ENCODE measurements at regions not wholly inside any gene's neighbourhood (a gene's known extent, or its start where the extent isn't known, plus 50 kb on each side); places are given as distances from the start of the nearest gene placed in this dataset.
"Not testable (repeated sequence)": the region's sequence is repeated elsewhere in the genome, so short reads cannot be mapped to it uniquely, and the experiment has no call there.

- not testable (repeated sequence) for DNase-seq (ENCODE audit: low read depth)
These were observed 93.0 kb upstream of the KIF26B start for GRCh38 chr1:245061808-245062207.

GRCh38 chr1:245060684-245061374 is 94.0 kb upstream of the KIF26B start:
- no peak for DNase-seq (ENCODE audit: low read depth)

GRCh38 chr1:245059806-245060424 is 94.9 kb upstream of the KIF26B start:
- DNase-seq (ENCODE audit: low read depth): no peak

- DNase-seq (ENCODE audit: low read depth): no peak
These were observed 95.9 kb upstream of the KIF26B start for GRCh38 chr1:245058882-245059281.

- no peak for DNase-seq (ENCODE audit: low read depth)
These were observed 96.3 kb upstream of the KIF26B start for GRCh38 chr1:245058436-245058835.

- DNase-seq (ENCODE audit: low read depth): no peak
These were observed 97.9 kb upstream of the KIF26B start for GRCh38 chr1:245056913-245057312.

GRCh38 chr1:245056296-245056695 is 98.5 kb upstream of the KIF26B start:
- not testable (repeated sequence) for DNase-seq (ENCODE audit: low read depth)

- no peak for DNase-seq (ENCODE audit: low read depth)
These were observed 99.0 kb upstream of the KIF26B start for GRCh38 chr1:245055752-245056151.

- DNase-seq (ENCODE audit: low read depth): no peak
These were observed 100.1 kb upstream of the KIF26B start for GRCh38 chr1:245054507-245055270.

GRCh38 chr1:245054105-245054504 is 100.7 kb upstream of the KIF26B start:
- DNase-seq (ENCODE audit: low read depth): no peak

- DNase-seq (ENCODE audit: low read depth): no peak
These were observed 102.5 kb upstream of the KIF26B start for GRCh38 chr1:245052258-245052657.

GRCh38 chr1:245051349-245052221 is 103.2 kb upstream of the KIF26B start:
- DNase-seq (ENCODE audit: low read depth): no peak

GRCh38 chr1:245046769-245047168 is 108.0 kb upstream of the KIF26B start:
- no peak for DNase-seq (ENCODE audit: low read depth)

- DNase-seq (ENCODE audit: low read depth): no peak
These were observed 108.5 kb upstream of the KIF26B start for GRCh38 chr1:245046315-245046714.

GRCh38 chr1:245045087-245045881 is 109.5 kb upstream of the KIF26B start:
- DNase-seq (ENCODE audit: low read depth): no peak

GRCh38 chr1:245043611-245043940 is 111.2 kb upstream of the KIF26B start:
- DNase-seq (ENCODE audit: low read depth): no peak

GRCh38 chr1:245041058-245041698 is 113.6 kb upstream of the KIF26B start:
- DNase-seq (ENCODE audit: low read depth): no peak

GRCh38 chr1:245039196-245039595 is 115.6 kb upstream of the KIF26B start:
- DNase-seq (ENCODE audit: low read depth): no peak

GRCh38 chr1:245036102-245036501 is 118.7 kb upstream of the KIF26B start:
- DNase-seq (ENCODE audit: low read depth): no peak

GRCh38 chr1:245031041-245031440 is 123.7 kb upstream of the KIF26B start:
- no peak for DNase-seq (ENCODE audit: low read depth)

- no peak for DNase-seq (ENCODE audit: low read depth)
These were observed 128.5 kb upstream of the KIF26B start for GRCh38 chr1:245026247-245026646.
